SK-N-SH treated with all-trans-retinoic acid at 6 μM for 48 hours (cell line): ENCODE measurements at regions not wholly inside any gene's neighbourhood (a gene's known extent, or its start where the extent isn't known, plus 50 kb on each side); places are given as distances from the start of the nearest gene placed in this dataset.

Experiments
- ARNTL ChIP-seq: fragments of 450-650 bp; formaldehyde crosslinking; IDR thresholded peaks from 2 replicates; pipeline ENCODE4 v1.5.0; 2020; ENCODE audit warnings: low read depth, mild to moderate bottlenecking, moderate library complexity, borderline replicate concordance
- BACH2 ChIP-seq: fragments of 250-450 bp; sonication (Bioruptor Pico); IDR thresholded peaks from 2 replicates; pipeline ENCODE4 v1.9.0; 2021; ENCODE audit warnings: mild to moderate bottlenecking, borderline replicate concordance
- ESRRG ChIP-seq: fragments of 250-450 bp; sonication (Bioruptor Pico); IDR thresholded peaks from 2 replicates; pipeline ENCODE4 v1.6.1; 2021; ENCODE audit warnings: mild to moderate bottlenecking
- GLIS3 ChIP-seq: fragments of 250-450 bp; sonication (Bioruptor Pico); IDR thresholded peaks from 2 replicates; pipeline ENCODE4 v1.5.0; 2020; ENCODE audit warnings: mild to moderate bottlenecking, moderate library complexity
- PPARA ChIP-seq: fragments of 250-450 bp; sonication (Bioruptor Pico); IDR thresholded peaks from 2 replicates; pipeline ENCODE4 v1.5.0; 2020; ENCODE audit warnings: mild to moderate bottlenecking, borderline replicate concordance
- TCF4 ChIP-seq: fragments of 250-450 bp; sonication (Bioruptor Pico); IDR thresholded peaks from 2 replicates; pipeline ENCODE4 v1.8.0; 2021; ENCODE audit warnings: mild to moderate bottlenecking, moderate library complexity, borderline replicate concordance
- TOX ChIP-seq: fragments of 250-450 bp; sonication (Bioruptor Pico); IDR thresholded peaks from 2 replicates; pipeline ENCODE4 v1.8.0; 2021; ENCODE audit warnings: mild to moderate bottlenecking, moderate library complexity, borderline replicate concordance
- ZC3H10 ChIP-seq: fragments of 250-450 bp; sonication (Bioruptor Pico); IDR thresholded peaks from 2 replicates; pipeline ENCODE4 v1.5.1; 2021; ENCODE audit warnings: mild to moderate bottlenecking, moderate library complexity
- ZNF70 ChIP-seq: fragments of 450-650 bp; formaldehyde crosslinking; IDR thresholded peaks from 2 replicates; pipeline ENCODE4 v1.5.0; 2020; ENCODE audit warnings: mild to moderate bottlenecking, moderate library complexity
- TF ChIP-seq, protein P1 (sequence below): fragments of 250-450 bp; sonication (Bioruptor Pico); IDR thresholded peaks from 2 replicates; pipeline ENCODE4 v1.5.1; 2021; ENCODE audit warnings: mild to moderate bottlenecking, moderate library complexity
- TF ChIP-seq, protein P2 (sequence below): fragments of 250-450 bp; sonication (Bioruptor Pico); IDR thresholded peaks from 2 replicates; pipeline ENCODE4 v1.8.0; 2020; ENCODE audit warnings: mild to moderate bottlenecking, moderate library complexity, borderline replicate concordance
- TF ChIP-seq, protein P3 (sequence below): fragments of 250-450 bp; sonication (Bioruptor Pico); IDR thresholded peaks from 2 replicates; pipeline ENCODE4 v1.5.1; 2020; ENCODE audit warnings: low read depth, mild to moderate bottlenecking, moderate library complexity

DNA sequence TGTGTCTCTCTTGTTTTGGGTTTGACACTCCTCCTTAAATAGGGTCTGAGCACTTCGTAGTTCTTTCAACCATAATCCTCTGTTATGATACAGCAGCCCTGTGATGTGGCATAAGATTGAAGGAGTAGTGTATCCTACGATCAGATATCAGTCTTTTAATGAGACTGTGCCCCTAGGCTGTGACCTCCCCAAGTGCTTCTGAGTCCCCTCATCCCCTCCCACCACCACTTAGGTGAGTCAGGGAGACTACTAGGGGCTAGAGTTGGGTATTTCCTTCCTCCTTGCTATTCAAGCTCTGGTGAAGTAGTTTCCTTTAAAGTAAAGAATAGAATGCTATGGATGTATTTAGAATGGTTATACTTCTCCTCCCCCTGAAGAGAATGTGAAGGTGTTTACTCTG is 637.2 kb upstream of the GRAMD2B start:
- TF ChIP-seq ZNF70 (no peak), GLIS3 (CRISPR knock-in tag) (no peak), ZC3H10 (CRISPR knock-in tag) (no peak), TCF4 (CRISPR knock-in tag) (no peak), PPARA (CRISPR knock-in tag) (no peak), ARNTL (CRISPR knock-in tag) (no peak), BACH2 (CRISPR knock-in tag) (no peak), TOX (CRISPR knock-in tag) (no peak), ESRRG (CRISPR knock-in tag) (no peak)
- TF ChIP-seq, protein P1, sequence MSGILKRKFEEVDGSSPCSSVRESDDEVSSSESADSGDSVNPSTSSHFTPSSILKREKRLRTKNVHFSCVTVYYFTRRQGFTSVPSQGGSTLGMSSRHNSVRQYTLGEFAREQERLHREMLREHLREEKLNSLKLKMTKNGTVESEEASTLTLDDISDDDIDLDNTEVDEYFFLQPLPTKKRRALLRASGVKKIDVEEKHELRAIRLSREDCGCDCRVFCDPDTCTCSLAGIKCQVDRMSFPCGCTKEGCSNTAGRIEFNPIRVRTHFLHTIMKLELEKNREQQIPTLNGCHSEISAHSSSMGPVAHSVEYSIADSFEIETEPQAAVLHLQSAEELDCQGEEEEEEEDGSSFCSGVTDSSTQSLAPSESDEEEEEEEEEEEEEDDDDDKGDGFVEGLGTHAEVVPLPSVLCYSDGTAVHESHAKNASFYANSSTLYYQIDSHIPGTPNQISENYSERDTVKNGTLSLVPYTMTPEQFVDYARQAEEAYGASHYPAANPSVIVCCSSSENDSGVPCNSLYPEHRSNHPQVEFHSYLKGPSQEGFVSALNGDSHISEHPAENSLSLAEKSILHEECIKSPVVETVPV (CRISPR knock-in tag): no peak
- TF ChIP-seq, protein P2, sequence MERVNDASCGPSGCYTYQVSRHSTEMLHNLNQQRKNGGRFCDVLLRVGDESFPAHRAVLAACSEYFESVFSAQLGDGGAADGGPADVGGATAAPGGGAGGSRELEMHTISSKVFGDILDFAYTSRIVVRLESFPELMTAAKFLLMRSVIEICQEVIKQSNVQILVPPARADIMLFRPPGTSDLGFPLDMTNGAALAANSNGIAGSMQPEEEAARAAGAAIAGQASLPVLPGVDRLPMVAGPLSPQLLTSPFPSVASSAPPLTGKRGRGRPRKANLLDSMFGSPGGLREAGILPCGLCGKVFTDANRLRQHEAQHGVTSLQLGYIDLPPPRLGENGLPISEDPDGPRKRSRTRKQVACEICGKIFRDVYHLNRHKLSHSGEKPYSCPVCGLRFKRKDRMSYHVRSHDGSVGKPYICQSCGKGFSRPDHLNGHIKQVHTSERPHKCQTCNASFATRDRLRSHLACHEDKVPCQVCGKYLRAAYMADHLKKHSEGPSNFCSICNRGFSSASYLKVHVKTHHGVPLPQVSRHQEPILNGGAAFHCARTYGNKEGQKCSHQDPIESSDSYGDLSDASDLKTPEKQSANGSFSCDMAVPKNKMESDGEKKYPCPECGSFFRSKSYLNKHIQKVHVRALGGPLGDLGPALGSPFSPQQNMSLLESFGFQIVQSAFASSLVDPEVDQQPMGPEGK: no peak
- TF ChIP-seq, protein P3, sequence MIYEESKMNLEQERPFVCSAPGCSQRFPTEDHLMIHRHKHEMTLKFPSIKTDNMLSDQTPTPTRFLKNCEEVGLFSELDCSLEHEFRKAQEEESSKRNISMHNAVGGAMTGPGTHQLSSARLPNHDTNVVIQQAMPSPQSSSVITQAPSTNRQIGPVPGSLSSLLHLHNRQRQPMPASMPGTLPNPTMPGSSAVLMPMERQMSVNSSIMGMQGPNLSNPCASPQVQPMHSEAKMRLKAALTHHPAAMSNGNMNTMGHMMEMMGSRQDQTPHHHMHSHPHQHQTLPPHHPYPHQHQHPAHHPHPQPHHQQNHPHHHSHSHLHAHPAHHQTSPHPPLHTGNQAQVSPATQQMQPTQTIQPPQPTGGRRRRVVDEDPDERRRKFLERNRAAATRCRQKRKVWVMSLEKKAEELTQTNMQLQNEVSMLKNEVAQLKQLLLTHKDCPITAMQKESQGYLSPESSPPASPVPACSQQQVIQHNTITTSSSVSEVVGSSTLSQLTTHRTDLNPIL (CRISPR knock-in tag): no peak
